ENCODE measurements at regions not wholly inside any gene's neighbourhood (a gene's known extent, or its start where the extent isn't known, plus 50 kb on each side); places are given as distances from the start of the nearest gene placed in this dataset.

DNA sequence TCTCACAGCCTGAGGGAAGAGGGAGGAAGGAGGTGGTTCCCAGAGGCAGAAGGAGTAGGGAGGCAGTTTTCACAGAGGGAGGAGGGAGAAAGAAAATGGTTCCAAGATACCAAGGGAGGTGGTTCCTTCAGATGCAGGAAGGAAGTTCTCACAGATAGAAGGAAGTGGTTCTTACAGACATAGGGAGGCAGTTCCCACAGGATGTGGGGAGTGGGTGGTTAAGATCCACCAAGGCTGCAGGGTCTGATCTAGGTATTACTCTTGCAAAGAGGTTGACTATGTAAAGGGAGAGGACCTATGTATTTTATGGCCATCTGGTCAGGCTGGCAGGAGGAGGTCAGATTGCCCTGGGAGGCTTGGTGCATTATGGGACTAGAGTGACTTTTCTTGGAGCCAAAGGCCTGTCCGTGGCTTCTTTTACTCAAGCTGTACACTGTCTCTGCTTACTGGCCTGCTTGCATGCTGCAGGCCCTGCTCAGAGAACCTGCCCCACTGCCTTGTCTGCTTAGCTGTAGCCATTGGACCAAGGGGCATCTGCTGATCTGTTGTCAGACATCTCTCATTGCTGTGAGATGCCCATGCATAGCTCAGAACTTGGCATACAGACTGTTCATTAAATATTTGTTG is 283.7 kb downstream of the DHX35 start:
- TF ChIP-seq, protein P1, sequence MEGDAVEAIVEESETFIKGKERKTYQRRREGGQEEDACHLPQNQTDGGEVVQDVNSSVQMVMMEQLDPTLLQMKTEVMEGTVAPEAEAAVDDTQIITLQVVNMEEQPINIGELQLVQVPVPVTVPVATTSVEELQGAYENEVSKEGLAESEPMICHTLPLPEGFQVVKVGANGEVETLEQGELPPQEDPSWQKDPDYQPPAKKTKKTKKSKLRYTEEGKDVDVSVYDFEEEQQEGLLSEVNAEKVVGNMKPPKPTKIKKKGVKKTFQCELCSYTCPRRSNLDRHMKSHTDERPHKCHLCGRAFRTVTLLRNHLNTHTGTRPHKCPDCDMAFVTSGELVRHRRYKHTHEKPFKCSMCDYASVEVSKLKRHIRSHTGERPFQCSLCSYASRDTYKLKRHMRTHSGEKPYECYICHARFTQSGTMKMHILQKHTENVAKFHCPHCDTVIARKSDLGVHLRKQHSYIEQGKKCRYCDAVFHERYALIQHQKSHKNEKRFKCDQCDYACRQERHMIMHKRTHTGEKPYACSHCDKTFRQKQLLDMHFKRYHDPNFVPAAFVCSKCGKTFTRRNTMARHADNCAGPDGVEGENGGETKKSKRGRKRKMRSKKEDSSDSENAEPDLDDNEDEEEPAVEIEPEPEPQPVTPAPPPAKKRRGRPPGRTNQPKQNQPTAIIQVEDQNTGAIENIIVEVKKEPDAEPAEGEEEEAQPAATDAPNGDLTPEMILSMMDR (IDR thresholded peaks at IDR 0.05; ENCODE audit: low read depth, low read length, missing control alignments) = no peak
- Histone ChIP-seq H3K27ac (no peak overlapping the region), H3K27me3 (replicated peaks) (no peaks in the 10 kb centered on the region), H3K36me3 (replicated peaks) (no peaks in the 10 kb centered on the region), H3K4me3 (ENCODE audit: low read depth, low read length) (no peak overlapping the region)
- in situ Hi-C loops (cut with HindIII; ENCODE audit: low pct_ligation_motif_present, low sequenced_read_pairs) = no loop called here
- DNase-seq = no peak

DNA sequence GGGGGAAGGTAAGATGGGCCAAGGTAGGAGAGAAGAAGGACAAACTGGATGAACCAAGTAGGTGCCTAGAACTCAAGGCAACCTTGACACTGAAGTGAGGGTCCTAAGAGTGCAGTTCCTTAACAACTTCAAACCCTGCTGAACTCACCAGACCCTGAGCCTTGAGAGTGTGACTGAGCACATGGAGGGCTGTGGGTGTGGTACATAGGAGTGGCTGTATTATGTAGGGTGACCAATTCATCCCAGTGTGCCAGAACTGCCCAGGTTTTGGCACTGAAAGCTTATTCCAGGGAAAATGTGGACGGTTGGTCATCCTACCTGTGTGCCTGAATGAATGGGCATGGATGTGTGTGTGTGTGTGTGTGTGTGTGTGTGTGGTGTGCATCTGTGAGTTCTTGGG is 281.8 kb downstream of the DHX35 start:
- Histone ChIP-seq H3K36me3 (replicated peaks) (no peaks in the 10 kb centered on the region), H3K27ac (no peak overlapping the region), H3K4me3 (ENCODE audit: low read depth, low read length) (no peak overlapping the region), H3K27me3 (replicated peaks) (no peaks in the 10 kb centered on the region)
- TF ChIP-seq, protein P1 (IDR thresholded peaks at IDR 0.05; ENCODE audit: low read depth, low read length, missing control alignments) = no peak
- in situ Hi-C loops (cut with HindIII; ENCODE audit: low pct_ligation_motif_present, low sequenced_read_pairs) = no loop called here
- no peak for DNase-seq

DNA sequence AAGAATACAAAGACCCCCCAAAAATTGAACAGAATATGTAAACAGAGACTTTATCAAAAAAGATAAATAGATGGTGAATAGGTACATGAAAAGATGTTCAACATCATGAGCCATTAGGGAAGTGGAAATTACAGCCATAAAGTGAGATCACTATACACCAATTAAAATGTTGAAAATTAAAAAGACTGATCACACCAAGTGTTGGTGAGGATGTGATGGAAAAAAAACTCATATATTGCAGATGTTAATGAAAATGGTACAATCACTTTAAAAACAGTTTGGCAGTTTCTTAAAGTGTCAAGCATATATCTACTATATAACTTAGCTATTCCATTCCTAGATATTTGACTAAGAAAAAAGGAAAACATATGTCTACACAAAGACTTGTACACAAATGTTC is 280.5 kb downstream of the DHX35 start:
- H3K4me3 ChIP-seq (ENCODE audit: low read depth, low read length) = no peak overlapping the region
- no peak for DNase-seq
- no peaks in the 10 kb centered on the region for H3K27me3 ChIP-seq (replicated peaks)
- TF ChIP-seq, protein P1 (IDR thresholded peaks at IDR 0.05; ENCODE audit: low read depth, low read length, missing control alignments) = no peak
- in situ Hi-C loops (cut with HindIII; ENCODE audit: low pct_ligation_motif_present, low sequenced_read_pairs) = no loop called here
- H3K27ac ChIP-seq = no peak overlapping the region
- no peaks in the 10 kb centered on the region for H3K36me3 ChIP-seq (replicated peaks)

DNA sequence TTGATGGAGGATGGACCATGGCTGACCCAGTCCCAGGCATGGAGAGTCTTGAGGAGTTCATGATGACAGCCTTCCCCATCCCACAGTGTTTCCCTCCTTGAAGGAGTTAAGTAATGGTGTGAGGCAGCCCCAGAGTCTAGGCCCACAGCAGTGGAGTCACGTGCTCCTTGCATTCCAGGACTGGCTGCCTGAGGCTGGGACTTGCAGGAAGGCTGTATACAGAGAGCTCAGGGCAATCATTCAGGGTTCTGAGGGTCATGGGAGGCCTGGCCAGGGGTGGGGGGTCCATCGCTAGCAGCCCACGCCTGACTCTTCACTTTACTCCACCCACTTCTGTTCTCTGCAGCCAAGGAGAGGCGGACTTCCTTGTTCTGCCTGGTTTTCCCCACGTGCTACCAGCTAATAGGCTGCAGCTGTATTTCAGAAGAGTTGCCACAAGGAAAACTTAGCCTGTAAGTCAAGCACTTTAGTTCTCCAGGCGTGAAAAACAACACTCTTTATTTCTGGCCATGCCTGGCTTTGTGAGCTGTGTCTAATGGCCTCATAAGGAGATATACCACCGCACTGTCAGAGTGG is 272.5 kb downstream of the DHX35 start:
- H3K36me3 ChIP-seq (replicated peaks) = no peaks in the 10 kb centered on the region
- no peak overlapping the region for H3K4me3 ChIP-seq (ENCODE audit: low read depth, low read length)
- no peaks in the 10 kb centered on the region for H3K27me3 ChIP-seq (replicated peaks)
- no peak overlapping the region for H3K27ac ChIP-seq
- no peak for DNase-seq
- in situ Hi-C loops (cut with HindIII; ENCODE audit: low pct_ligation_motif_present, low sequenced_read_pairs) = no loop called here
- TF ChIP-seq, protein P1 (IDR thresholded peaks at IDR 0.05; ENCODE audit: low read depth, low read length, missing control alignments) = no peak

DNA sequence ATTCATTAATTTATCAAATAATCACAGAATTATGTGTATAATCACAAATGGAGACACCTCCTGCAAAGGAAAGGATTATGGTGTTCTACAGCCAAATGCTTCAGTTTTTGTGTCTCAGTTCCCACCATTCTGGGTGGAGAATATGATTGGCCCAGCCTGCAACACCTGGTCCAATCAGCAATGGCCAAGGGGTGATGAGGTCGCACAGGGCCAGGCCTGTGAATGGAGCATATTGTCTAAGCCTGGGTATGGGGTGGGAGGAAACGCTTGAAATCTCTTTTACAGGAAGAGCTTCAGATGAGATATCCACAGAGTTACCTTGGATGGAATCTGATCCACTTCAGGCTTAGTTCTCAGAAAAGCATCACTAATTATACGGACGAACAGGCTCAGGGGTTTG is 271.6 kb downstream of the DHX35 start:
- no peaks in the 10 kb centered on the region for H3K36me3 ChIP-seq (replicated peaks)
- DNase-seq = no peak
- no peak overlapping the region for H3K4me3 ChIP-seq (ENCODE audit: low read depth, low read length)
- TF ChIP-seq, protein P1 (IDR thresholded peaks at IDR 0.05; ENCODE audit: low read depth, low read length, missing control alignments) = no peak
- in situ Hi-C loops (cut with HindIII; ENCODE audit: low pct_ligation_motif_present, low sequenced_read_pairs) = no loop called here
- H3K27ac ChIP-seq = no peak overlapping the region
- H3K27me3 ChIP-seq (replicated peaks) = no peaks in the 10 kb centered on the region

DNA sequence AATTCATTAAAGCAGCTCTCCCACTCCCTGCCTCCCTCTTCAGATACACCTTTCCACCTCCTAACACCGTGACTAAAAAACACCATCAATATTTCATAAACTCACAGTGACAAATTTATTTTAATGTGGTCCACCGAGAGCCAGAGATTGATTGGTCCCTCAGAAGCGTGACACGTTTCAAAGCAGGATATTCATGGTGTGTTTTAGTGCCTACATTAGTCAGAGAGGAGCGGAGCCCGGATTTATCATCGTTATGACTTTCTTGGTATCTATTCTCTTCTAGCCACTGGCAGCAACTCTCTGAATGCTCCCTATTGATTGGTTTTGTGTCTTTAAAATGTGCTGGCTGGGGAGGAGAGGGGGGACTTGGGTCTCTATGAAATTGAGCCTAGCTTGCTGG is 265.3 kb downstream of the DHX35 start:
- no peak for DNase-seq
- no peaks in the 10 kb centered on the region for H3K27me3 ChIP-seq (replicated peaks)
- no peak overlapping the region for H3K4me3 ChIP-seq (ENCODE audit: low read depth, low read length)
- in situ Hi-C loops (cut with HindIII; ENCODE audit: low pct_ligation_motif_present, low sequenced_read_pairs) = no loop called here
- H3K36me3 ChIP-seq (replicated peaks) = no peaks in the 10 kb centered on the region
- H3K27ac ChIP-seq = no peak overlapping the region
- TF ChIP-seq, protein P1 (IDR thresholded peaks at IDR 0.05; ENCODE audit: low read depth, low read length, missing control alignments) = no peak
